H1 (cell line): ENCODE measurements at regions not wholly inside any gene's neighbourhood (a gene's known extent, or its start where the extent isn't known, plus 50 kb on each side); places are given as distances from the start of the nearest gene placed in this dataset.

Experiments
- CTCF ChIA-PET: fragments of 300-600 bp; sonication (Branson Sonifier 250); formaldehyde crosslinking; loops from one replicate; lab custom pipeline; 2021; ENCODE audit not compliant: partially characterized antibody; lab: Charles Lee
- POLR2A ChIA-PET: fragments of 300-600 bp; sonication (Branson Sonifier 250); formaldehyde crosslinking; loops from one replicate; lab custom pipeline; 2021; ENCODE audit warnings: inconsistent platforms; ENCODE audit not compliant: partially characterized antibody; lab: Charles Lee
- DNase-seq, 2 experiments: peaks; one replicate each; pipeline versions ENCODE4 v3.0.0 to v3.0.0-alpha.2; 2010 to 2022; ENCODE audit warnings: low spot score in 2 of 2, low read depth in 1 of 2, mixed read lengths in 1 of 2
- FAIRE-seq: peaks from 2 replicates; lab custom pipeline; 2011; peaks lifted over from hg19 to GRCh38; lab: Jason Lieb, UNC
- H2AFZ ChIP-seq: 2 replicates; pipeline ENCODE4 v1.8.1; 2012; ENCODE audit warnings: low read length, inconsistent platforms
- H2AK5ac ChIP-seq: 2 replicates; pipeline ENCODE4 v1.6.1; 2013; ENCODE audit warnings: low read depth, low read length
- H2BK120ac ChIP-seq: replicated peaks from 2 replicates; pipeline ENCODE3; 2013; ENCODE audit warnings: low read depth, low read length, inconsistent platforms
- H2BK12ac ChIP-seq: 2 replicates; pipeline ENCODE4 v1.6.1; 2013; ENCODE audit warnings: low read depth, low read length
- H2BK15ac ChIP-seq: 2 replicates; pipeline ENCODE4 v1.6.1; 2013; ENCODE audit warnings: low read length
- H2BK20ac ChIP-seq: 2 replicates; pipeline ENCODE4 v1.6.1; 2013; ENCODE audit warnings: low read length
- H2BK5ac ChIP-seq: 2 replicates; pipeline ENCODE4 v1.6.1; 2013; ENCODE audit warnings: low read depth, low read length
- H3K14ac ChIP-seq: 2 replicates; pipeline ENCODE4 v1.6.1; 2013; ENCODE audit warnings: inconsistent platforms; ENCODE audit not compliant: insufficient read length
- H3K18ac ChIP-seq: 2 replicates; pipeline ENCODE4 v1.6.1; 2013; ENCODE audit warnings: low read length; ENCODE audit errors: extremely low read depth
- H3K23ac ChIP-seq: 2 replicates; pipeline ENCODE4 v1.6.1; 2013; ENCODE audit warnings: inconsistent platforms; ENCODE audit not compliant: insufficient read length
- H3K23me2 ChIP-seq: 2 replicates; pipeline ENCODE4 v1.6.1; 2013; ENCODE audit warnings: low read depth, low read length
- H3K27ac ChIP-seq: 2 replicates; pipeline ENCODE4 v1.6.1; 2011; ENCODE audit warnings: low read depth, low read length, inconsistent platforms
- H3K27me3 ChIP-seq, 4 experiments: replicated peaks in 1 of 4; 1 replicate in 1 of 4; 2 replicates in 3 of 4; pipeline versions ENCODE4 v1.6.1 to v1.8.1; 2011 to 2013; ENCODE audit warnings: low read length in 3 of 4, mild to moderate bottlenecking in 3 of 4, inconsistent platforms in 2 of 4, mixed read lengths in 2 of 4, moderate library complexity in 1 of 4; ENCODE audit not compliant: control insufficient read depth in 3 of 4, insufficient read depth in 3 of 4; ENCODE audit errors: extremely low read depth in 1 of 4
- H3K36me3 ChIP-seq, 4 experiments: 2 replicates each; pipeline versions ENCODE4 v1.6.1 to v1.8.1; 2011 to 2013; ENCODE audit warnings: mild to moderate bottlenecking in 4 of 4, low read length in 3 of 4, moderate library complexity in 2 of 4, control low read depth in 1 of 4, inconsistent platforms in 1 of 4; ENCODE audit not compliant: insufficient read depth in 4 of 4, control insufficient read depth in 2 of 4
- H3K4ac ChIP-seq: replicated peaks from 2 replicates; pipeline ENCODE3; 2013; ENCODE audit warnings: low read length, low read depth, mixed read lengths, inconsistent platforms; ENCODE audit not compliant: insufficient read length
- H3K4me1 ChIP-seq, 4 experiments: replicated peaks in 1 of 4; 1 replicate in 1 of 4; 2 replicates in 3 of 4; pipeline versions ENCODE4 v1.6.1 to v1.8.1; 2011 to 2013; ENCODE audit warnings: low read length in 3 of 4, inconsistent platforms in 2 of 4, mixed read lengths in 1 of 4; ENCODE audit not compliant: insufficient read depth in 4 of 4, control insufficient read depth in 3 of 4
- H3K4me2 ChIP-seq, 2 experiments: 2 replicates each; pipeline versions ENCODE4 v1.6.1 to v1.8.1; 2011 to 2013; ENCODE audit warnings: low read depth in 2 of 2, low read length in 2 of 2, control low read depth in 1 of 2, inconsistent platforms in 1 of 2, mild to moderate bottlenecking in 1 of 2; ENCODE audit not compliant: insufficient read depth in 1 of 2
- H3K4me3 ChIP-seq, 4 experiments: fragments of 200-600, 300-600 bp in 1 of 4; sonication (generic), shearing (Covaris generic), sonication (Bioruptor Twin) in 1 of 4; 2 replicates each; pipeline versions ENCODE4 v1.5.1 to v1.8.1; 2011 to 2016; ENCODE audit warnings: low read length in 4 of 4, low read depth in 3 of 4, control low read depth in 2 of 4, inconsistent platforms in 2 of 4, mild to moderate bottlenecking in 2 of 4, mixed read lengths in 1 of 4, moderate library complexity in 1 of 4; ENCODE audit not compliant: insufficient read depth in 2 of 4; ENCODE audit errors: extremely low read depth in 1 of 4
- H3K56ac ChIP-seq: replicated peaks from 2 replicates; pipeline ENCODE3; 2013; ENCODE audit warnings: low read depth, mild to moderate bottlenecking, mixed read lengths, low read length, inconsistent platforms; ENCODE audit not compliant: insufficient read length
- H3K79me1 ChIP-seq: 2 replicates; pipeline ENCODE4 v1.6.1; 2013; ENCODE audit warnings: low read depth, low read length, control low read depth
- H3K79me2 ChIP-seq, 2 experiments: 2 replicates each; pipeline versions ENCODE4 v1.6.1 to v1.8.1; 2012 to 2013; ENCODE audit warnings: low read length in 2 of 2, mild to moderate bottlenecking in 2 of 2, inconsistent platforms in 1 of 2; ENCODE audit not compliant: insufficient read depth in 2 of 2, control insufficient read depth in 1 of 2
- H3K9ac ChIP-seq, 4 experiments: replicated peaks in 1 of 4; 1 replicate in 1 of 4; 2 replicates in 3 of 4; pipeline versions ENCODE4 v1.6.1 to v1.8.1; 2011 to 2013; ENCODE audit warnings: low read depth in 3 of 4, low read length in 3 of 4, control low read depth in 2 of 4, mild to moderate bottlenecking in 2 of 4, moderate library complexity in 2 of 4, inconsistent platforms in 1 of 4; ENCODE audit errors: extremely low read depth in 1 of 4
- H3K9me3 ChIP-seq, 2 experiments: 2 replicates each; pipeline versions ENCODE4 v1.6.1 to v1.8.1; 2012 to 2013; ENCODE audit warnings: mild to moderate bottlenecking in 2 of 2, moderate library complexity in 2 of 2, control low read depth in 1 of 2, inconsistent platforms in 1 of 2, low read depth in 1 of 2, low read length in 1 of 2, mixed read lengths in 1 of 2; ENCODE audit not compliant: insufficient read depth in 2 of 2
- H4K20me1 ChIP-seq, 2 experiments: replicated peaks in 1 of 2; 2 replicates each; pipeline versions ENCODE3 to v1.8.1; 2011 to 2013; ENCODE audit warnings: inconsistent platforms in 2 of 2, low read length in 2 of 2, mild to moderate bottlenecking in 1 of 2; ENCODE audit not compliant: insufficient read depth in 2 of 2, control insufficient read depth in 1 of 2
- H4K5ac ChIP-seq: 2 replicates; pipeline ENCODE4 v1.6.1; 2013; ENCODE audit warnings: low read length, low read depth, mixed read lengths, inconsistent platforms; ENCODE audit not compliant: insufficient read length
- H4K8ac ChIP-seq: 2 replicates; pipeline ENCODE4 v1.8.0; 2013; ENCODE audit warnings: mild to moderate bottlenecking, moderate library complexity, low read length, inconsistent platforms; ENCODE audit not compliant: insufficient read depth; ENCODE audit errors: extremely low read depth
- H4K91ac ChIP-seq: replicated peaks from 2 replicates; pipeline ENCODE3; 2013; ENCODE audit warnings: low read length, mixed read lengths, inconsistent platforms; ENCODE audit not compliant: insufficient read length
- ASH2L ChIP-seq: fragments of 200-600, 300-600 bp; sonication (generic); IDR thresholded peaks from one replicate; pipeline ENCODE4 v1.7.1; 2017; ENCODE audit warnings: low read length
- ATF3 ChIP-seq: IDR thresholded peaks from 2 replicates; pipeline ENCODE4 v1.6.1; 2011; ENCODE audit warnings: low read depth, mild to moderate bottlenecking, low read length; ENCODE audit not compliant: insufficient read depth
- BCL11A ChIP-seq, 2 experiments: IDR thresholded peaks; one replicate each; pipeline ENCODE4 v1.6.1; 2011; ENCODE audit warnings: low read depth in 2 of 2, low read length in 2 of 2, mild to moderate bottlenecking in 2 of 2
- CBX5 ChIP-seq: fragments of 300-800, 300-1000 bp; sonication (generic); IDR thresholded peaks from 2 replicates; pipeline ENCODE4 v1.7.1; 2016; ENCODE audit warnings: antibody characterized with exemption, low read length, low read depth
- FOSL1 ChIP-seq: IDR thresholded peaks from 2 replicates; pipeline ENCODE4 v1.6.1; 2011; ENCODE audit warnings: mild to moderate bottlenecking, low read depth, low read length, moderate library complexity; ENCODE audit not compliant: insufficient read depth
- GABPA ChIP-seq: IDR thresholded peaks from 2 replicates; pipeline ENCODE4 v1.6.1; 2011; ENCODE audit warnings: mild to moderate bottlenecking, low read length, moderate library complexity, borderline replicate concordance; ENCODE audit not compliant: insufficient read depth
- JUN ChIP-seq: IDR thresholded peaks from 2 replicates; pipeline ENCODE4 v1.6.1; 2011; ENCODE audit warnings: low read depth, mild to moderate bottlenecking, improper control_type of control experiment, low read length
- POU5F1 ChIP-seq: IDR thresholded peaks from 2 replicates; pipeline ENCODE4 v1.6.1; 2011; ENCODE audit warnings: low read depth, mild to moderate bottlenecking, low read length, moderate library complexity
- RAD21 ChIP-seq, 2 experiments: IDR thresholded peaks in 1 of 2; conservative IDR thresholded peaks in 1 of 2; 2 replicates each; pipeline ENCODE4 v1.6.1; 2011; ENCODE audit warnings: low read depth in 2 of 2, low read length in 2 of 2, improper control_type of control experiment in 1 of 2, inconsistent platforms in 1 of 2, mild to moderate bottlenecking in 1 of 2, moderate library complexity in 1 of 2
- RFX5 ChIP-seq: IDR thresholded peaks from 2 replicates; pipeline ENCODE4 v1.6.1; 2011; ENCODE audit warnings: low read depth, low read length, improper control_type of control experiment, borderline replicate concordance
- SP1 ChIP-seq: IDR thresholded peaks from 2 replicates; pipeline ENCODE4 v1.6.1; 2011; ENCODE audit warnings: low read depth, low read length
- SP4 ChIP-seq: IDR thresholded peaks from 2 replicates; pipeline ENCODE4 v1.6.1; 2012; ENCODE audit warnings: low read length, inconsistent platforms
- YY1 ChIP-seq: IDR thresholded peaks from 2 replicates; pipeline ENCODE4 v1.6.1; 2011; ENCODE audit warnings: low read depth, mild to moderate bottlenecking, low read length
- WGBS, 2 experiments: shearing (Covaris generic) in 1 of 2; methylation state at CpG; one replicate each; pipeline versions ENCODE4 v1.1.6 to v1.1.7; 2013 to 2015; ENCODE audit warnings: low lambda C conversion rate in 2 of 2, mixed read lengths in 2 of 2, inconsistent platforms in 1 of 2, low coverage in 1 of 2, missing lambda C conversion rate in 1 of 2; ENCODE audit not compliant: insufficient replicate concordance in 2 of 2, insufficient coverage in 1 of 2, insufficient read length in 1 of 2; ENCODE audit errors: extremely low coverage in 1 of 2, missing lambda C conversion rate in 1 of 2; 5-methylcytosine and 5-hydroxymethylcytosine counted together

- Histone ChIP-seq H3K9ac (no peak overlapping the region), H3K4ac (no peak overlapping the region), H3K36me3 (no peaks in the 10 kb centered on the region), H4K8ac (no peak overlapping the region), H3K56ac (no peak overlapping the region), H4K5ac (no peak overlapping the region), H2BK20ac (no peak overlapping the region), H2BK12ac (no peak overlapping the region), H3K4me3 (no peak overlapping the region), H3K79me1 (no peaks in the 10 kb centered on the region), H3K23me2 (no peaks in the 10 kb centered on the region), H2AK5ac (no peak overlapping the region), H4K20me1 (no peaks in the 10 kb centered on the region), H3K23ac (no peak overlapping the region), H3K4me2 (no peak overlapping the region), H3K27ac (no peak overlapping the region), H3K14ac (no peak overlapping the region), H2BK120ac (no peak overlapping the region), H2BK5ac (no peak overlapping the region), H2AFZ (no peak overlapping the region), H3K27me3 (no peaks in the 10 kb centered on the region), H3K9me3 (no peaks in the 10 kb centered on the region), H4K91ac (no peak overlapping the region), H2BK15ac (no peak overlapping the region), H3K18ac (no peak overlapping the region), H3K79me2 (no peaks in the 10 kb centered on the region), H3K4me1 (no peaks in the 10 kb centered on the region)
- DNase-seq (no peak), FAIRE-seq (no peak)
- no peak for TF ChIP-seq SP1
- no peak for TF ChIP-seq ASH2L
- TF ChIP-seq SP4, result no peak
- no peak for TF ChIP-seq RFX5
- TF ChIP-seq ATF3, result no peak
- TF ChIP-seq YY1, result no peak
- TF ChIP-seq POU5F1, result no peak
- no peak for TF ChIP-seq FOSL1
- TF ChIP-seq RAD21 (IDR thresholded peaks at IDR 0.05 in 1 of 2, conservative IDR thresholded peaks at IDR 0.05 in 1 of 2; ENCODE audit: low read depth in 2 of 2, low read length in 2 of 2), result no peak
- no peak for TF ChIP-seq GABPA
- TF ChIP-seq CBX5, result no peak
- no peak for TF ChIP-seq BCL11A (IDR thresholded peaks at IDR 0.05; ENCODE audit: low read depth in 2 of 2, low read length in 2 of 2)
- TF ChIP-seq JUN, result no peak
- ChIA-PET POLR2A (no interaction called here), CTCF (no interaction called here)
- 92% methylated on average over 2 of the region's 2 CpGs; no CpG with 5 or more reads in 1 of the 2 experiments for WGBS, 2 experiments
Observed at GRCh38 chr2:114185501-114185900, 256.9 kb upstream of the DPP10 start.
